ENCODE measurements at regions not wholly inside any gene's neighbourhood (a gene's known extent, or its start where the extent isn't known, plus 50 kb on each side); places are given as distances from the start of the nearest gene placed in this dataset.

- no peak overlapping the region for H3K4me3 Mint-ChIP-seq
- no peak overlapping the region for H3K4me3 ChIP-seq
- H3K79me2 ChIP-seq (ENCODE audit: low read depth): no peaks in the 10 kb centered on the region
- peaks cover 4% of the 10 kb centered on the region for H3K27me3 Mint-ChIP-seq (ENCODE audit: insufficient read depth, low read depth)
- peaks cover 4% of the 10 kb centered on the region for H3K9me3 ChIP-seq (ENCODE audit: low read depth)
- no peaks in the 10 kb centered on the region for H3K36me3 Mint-ChIP-seq
- H3K27me3 ChIP-seq: no peaks in the 10 kb centered on the region
- H4K20me1 ChIP-seq (ENCODE audit: low read depth): no peaks in the 10 kb centered on the region
- H3K27ac ChIP-seq: no peak overlapping the region
- H3K9ac ChIP-seq: no peak overlapping the region
- no peak overlapping the region for H3K27ac Mint-ChIP-seq
- H3K4me2 ChIP-seq: no peak overlapping the region
- H3K9me3 Mint-ChIP-seq: peaks cover 8% of the 10 kb centered on the region
- TF ChIP-seq EZH2phosphoT487 (IDR thresholded peaks at IDR 0.05): no peak
- TF ChIP-seq, protein P1, sequence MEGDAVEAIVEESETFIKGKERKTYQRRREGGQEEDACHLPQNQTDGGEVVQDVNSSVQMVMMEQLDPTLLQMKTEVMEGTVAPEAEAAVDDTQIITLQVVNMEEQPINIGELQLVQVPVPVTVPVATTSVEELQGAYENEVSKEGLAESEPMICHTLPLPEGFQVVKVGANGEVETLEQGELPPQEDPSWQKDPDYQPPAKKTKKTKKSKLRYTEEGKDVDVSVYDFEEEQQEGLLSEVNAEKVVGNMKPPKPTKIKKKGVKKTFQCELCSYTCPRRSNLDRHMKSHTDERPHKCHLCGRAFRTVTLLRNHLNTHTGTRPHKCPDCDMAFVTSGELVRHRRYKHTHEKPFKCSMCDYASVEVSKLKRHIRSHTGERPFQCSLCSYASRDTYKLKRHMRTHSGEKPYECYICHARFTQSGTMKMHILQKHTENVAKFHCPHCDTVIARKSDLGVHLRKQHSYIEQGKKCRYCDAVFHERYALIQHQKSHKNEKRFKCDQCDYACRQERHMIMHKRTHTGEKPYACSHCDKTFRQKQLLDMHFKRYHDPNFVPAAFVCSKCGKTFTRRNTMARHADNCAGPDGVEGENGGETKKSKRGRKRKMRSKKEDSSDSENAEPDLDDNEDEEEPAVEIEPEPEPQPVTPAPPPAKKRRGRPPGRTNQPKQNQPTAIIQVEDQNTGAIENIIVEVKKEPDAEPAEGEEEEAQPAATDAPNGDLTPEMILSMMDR (IDR thresholded peaks at IDR 0.05): no peak
- TF ChIP-seq EZH2 (IDR thresholded peaks at IDR 0.05): no peak
- no peaks in the 10 kb centered on the region for H3K36me3 ChIP-seq
- no peak for DNase-seq (ENCODE audit: low spot score)
- no peaks in the 10 kb centered on the region for H3K4me1 ChIP-seq
- H3K4me1 Mint-ChIP-seq: no peaks in the 10 kb centered on the region
- no peaks in the 10 kb centered on the region for H3F3A ChIP-seq (ENCODE audit: low read depth)
- no peak overlapping the region for H2AFZ ChIP-seq (replicated peaks)
Observed at GRCh38 chr1:104617474-104617873, 867.8 kb downstream of the AMY1C start.

GRCh38 chr1:104621221-104621620 is 871.5 kb downstream of the AMY1C start:
- no peak overlapping the region for H3K27ac Mint-ChIP-seq

DNA sequence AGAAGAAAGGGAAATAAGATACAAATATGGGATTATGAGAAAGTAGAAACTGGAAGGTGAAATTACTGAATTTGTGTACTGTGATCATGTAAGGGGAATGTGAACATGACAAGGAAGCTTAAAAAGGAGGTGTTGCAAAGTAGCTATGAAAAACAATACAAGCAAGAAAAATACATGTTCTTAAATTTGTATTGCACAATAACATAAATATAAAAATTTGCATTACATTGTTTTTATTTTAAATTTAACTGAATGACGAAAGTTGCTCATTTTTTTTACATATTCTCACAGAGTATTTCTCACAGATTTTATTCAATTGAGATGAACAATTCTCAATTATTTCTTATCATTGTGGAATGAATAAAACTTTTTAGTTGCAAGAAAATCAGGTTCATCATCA is 874.8 kb downstream of the AMY1C start:
- Histone ChIP-seq H3K27me3 (no peaks in the 10 kb centered on the region), H3K9ac (no peak overlapping the region), H3F3A (ENCODE audit: low read depth) (no peaks in the 10 kb centered on the region), H3K9me3 (ENCODE audit: low read depth) (no peaks in the 10 kb centered on the region), H3K4me2 (no peak overlapping the region), H3K79me2 (ENCODE audit: low read depth) (no peaks in the 10 kb centered on the region), H3K36me3 (no peaks in the 10 kb centered on the region), H3K4me1 (no peaks in the 10 kb centered on the region), H4K20me1 (ENCODE audit: low read depth) (no peaks in the 10 kb centered on the region), H3K4me3 (no peak overlapping the region), H3K27ac (no peak overlapping the region), H2AFZ (replicated peaks) (no peak overlapping the region)
- Mint-ChIP-seq H3K36me3 (no peaks in the 10 kb centered on the region), H3K9me3 (no peaks in the 10 kb centered on the region), H3K27me3 (ENCODE audit: insufficient read depth, low read depth) (peaks cover 4% of the 10 kb centered on the region), H3K4me1 (no peaks in the 10 kb centered on the region), H3K27ac (no peak overlapping the region), H3K4me3 (no peak overlapping the region)
- TF ChIP-seq, protein P1 (IDR thresholded peaks at IDR 0.05): no peak
- no peak for TF ChIP-seq EZH2phosphoT487 (IDR thresholded peaks at IDR 0.05)
- TF ChIP-seq EZH2 (IDR thresholded peaks at IDR 0.05): no peak
- no peak for DNase-seq (ENCODE audit: low spot score)

More at GRCh38 chr1:104621221-104621620, 871.5 kb downstream of the AMY1C start:
- TF ChIP-seq, protein P1 (IDR thresholded peaks at IDR 0.05): no peak
- TF ChIP-seq EZH2 (IDR thresholded peaks at IDR 0.05) (no peak), EZH2phosphoT487 (IDR thresholded peaks at IDR 0.05) (no peak)
- no peak overlapping the region for H3K4me3 ChIP-seq
- DNase-seq (ENCODE audit: low spot score): no peak
- Mint-ChIP-seq H3K4me3 (no peak overlapping the region), H3K36me3 (no peaks in the 10 kb centered on the region), H3K27me3 (ENCODE audit: insufficient read depth, low read depth) (peaks cover 4% of the 10 kb centered on the region), H3K9me3 (peaks cover 6% of the 10 kb centered on the region), H3K4me1 (no peaks in the 10 kb centered on the region)
- peaks cover 4% of the 10 kb centered on the region for H3K9me3 ChIP-seq (ENCODE audit: low read depth)
- H3K36me3 ChIP-seq: no peaks in the 10 kb centered on the region
- H3K27ac ChIP-seq: no peak overlapping the region
- no peaks in the 10 kb centered on the region for H3F3A ChIP-seq (ENCODE audit: low read depth)
- no peak overlapping the region for H3K4me2 ChIP-seq
- no peak overlapping the region for H2AFZ ChIP-seq (replicated peaks)
- H4K20me1 ChIP-seq (ENCODE audit: low read depth): no peaks in the 10 kb centered on the region
- no peaks in the 10 kb centered on the region for H3K27me3 ChIP-seq
- H3K9ac ChIP-seq: no peak overlapping the region
- no peaks in the 10 kb centered on the region for H3K79me2 ChIP-seq (ENCODE audit: low read depth)
- no peaks in the 10 kb centered on the region for H3K4me1 ChIP-seq
